Liver (tissue), 8 donors: ENCODE measurements at regions not wholly inside any gene's neighbourhood (a gene's known extent, or its start where the extent isn't known, plus 50 kb on each side); places are given as distances from the start of the nearest gene placed in this dataset.

Experiments
- DNase-seq: peaks from one replicate; pipeline ENCODE4 v3.0.0-alpha.2; 2017; ENCODE audit warnings: low spot score
- H3K27ac ChIP-seq, 2 donors: one replicate each; pipeline ENCODE4 v1.7.0; 2013; ENCODE audit warnings: inconsistent platforms in 2 of 2, low read length in 2 of 2, control low read depth in 1 of 2, low read depth in 1 of 2, mild to moderate bottlenecking in 1 of 2
- H3K27me3 ChIP-seq, 4 donors: one replicate each; pipeline versions ENCODE4 v1.6.1 to v1.7.0; 2013; ENCODE audit warnings: low read length in 3 of 4, inconsistent platforms in 1 of 4, mild to moderate bottlenecking in 1 of 4, moderate library complexity in 1 of 4; ENCODE audit not compliant: control insufficient read depth in 4 of 4, insufficient read depth in 4 of 4
- H3K36me3 ChIP-seq, 4 donors: one replicate each; pipeline versions ENCODE4 v1.6.1 to v1.7.0; 2013; ENCODE audit warnings: low read length in 3 of 4, mild to moderate bottlenecking in 3 of 4, low read depth in 1 of 4, moderate library complexity in 1 of 4; ENCODE audit not compliant: control insufficient read depth in 4 of 4, insufficient read depth in 3 of 4
- H3K4me1 ChIP-seq, 4 donors: one replicate each; pipeline versions ENCODE4 v1.6.1 to v1.7.0; 2013; ENCODE audit warnings: low read length in 3 of 4, mild to moderate bottlenecking in 3 of 4, moderate library complexity in 1 of 4; ENCODE audit not compliant: control insufficient read depth in 4 of 4, insufficient read depth in 4 of 4
- H3K4me3 ChIP-seq, 3 donors: one replicate each; pipeline versions ENCODE4 v1.6.1 to v1.7.0; 2013; ENCODE audit warnings: low read length in 3 of 3, control low read depth in 1 of 3, low read depth in 1 of 3, mild to moderate bottlenecking in 1 of 3
- H3K9ac ChIP-seq, 2 donors: one replicate each; pipeline ENCODE4 v1.7.0; 2013; ENCODE audit warnings: low read length in 2 of 2, mild to moderate bottlenecking in 2 of 2, moderate library complexity in 2 of 2, control low read depth in 1 of 2, low read depth in 1 of 2
- H3K9me3 ChIP-seq, 4 donors: one replicate each; pipeline versions ENCODE4 v1.6.1 to v1.7.0; 2013; ENCODE audit warnings: low read length in 3 of 4; ENCODE audit not compliant: control insufficient read depth in 4 of 4
- EGR1 ChIP-seq, 2 donors: IDR thresholded peaks; 2 replicates each; pipeline ENCODE4 v1.6.1; 2016 to 2018; ENCODE audit warnings: antibody characterized with exemption in 2 of 2, low read depth in 2 of 2
- FOXA1 ChIP-seq: IDR thresholded peaks from 2 replicates; pipeline ENCODE4 v1.6.1; 2016; ENCODE audit warnings: antibody characterized with exemption
- FOXA2 ChIP-seq: IDR thresholded peaks from 2 replicates; pipeline ENCODE4 v1.6.1; 2016; ENCODE audit warnings: antibody characterized with exemption
- GABPA ChIP-seq, 2 donors: IDR thresholded peaks in 1 of 2; conservative IDR thresholded peaks in 1 of 2; 2 replicates each; pipeline ENCODE4 v1.6.1; 2016; ENCODE audit warnings: antibody characterized with exemption in 2 of 2, mild to moderate bottlenecking in 1 of 2, moderate library complexity in 1 of 2
- HNF4A ChIP-seq, 2 donors: conservative IDR thresholded peaks; 2 replicates each; pipeline ENCODE4 v1.6.1; 2016; ENCODE audit warnings: antibody characterized with exemption in 2 of 2, mild to moderate bottlenecking in 2 of 2
- JUND ChIP-seq, 2 donors: IDR thresholded peaks; 2 replicates each; pipeline ENCODE4 v1.6.1; 2016; ENCODE audit warnings: antibody characterized with exemption in 2 of 2
- MAX ChIP-seq: IDR thresholded peaks from 2 replicates; pipeline ENCODE4 v1.6.1; 2016; ENCODE audit warnings: antibody characterized with exemption
- NR2F2 ChIP-seq: IDR thresholded peaks from 2 replicates; pipeline ENCODE4 v1.6.1; 2016; ENCODE audit warnings: antibody characterized with exemption
- RAD21 ChIP-seq, 2 donors: IDR thresholded peaks; 2 replicates each; pipeline ENCODE4 v1.6.1; 2016; ENCODE audit warnings: antibody characterized with exemption in 2 of 2, mild to moderate bottlenecking in 2 of 2
- TAF1 ChIP-seq: conservative IDR thresholded peaks from 2 replicates; pipeline ENCODE4 v1.6.1; 2016; ENCODE audit warnings: antibody characterized with exemption, mild to moderate bottlenecking
- YY1 ChIP-seq: IDR thresholded peaks from 2 replicates; pipeline ENCODE4 v1.6.1; 2016; ENCODE audit warnings: antibody characterized with exemption, mild to moderate bottlenecking
- WGBS: extraction: QIAGEN DNeasy Blood & Tissue Kit; methylation state at CpG from one replicate; pipeline ENCODE4 v1.1.7; 2013; 5-methylcytosine and 5-hydroxymethylcytosine counted together
- TF ChIP-seq, protein P1 (sequence below): fragments of 150-350 bp; IDR thresholded peaks from 2 replicates; pipeline ENCODE4 v1.5.1; 2017; ENCODE audit warnings: improper control_type of control experiment, low read depth, low read length; ENCODE audit not compliant: missing input control
- TF ChIP-seq, protein P2 (sequence below): IDR thresholded peaks from 2 replicates; pipeline ENCODE4 v1.6.1; 2016; ENCODE audit warnings: antibody characterized with exemption, mild to moderate bottlenecking
- donor health status: healthy.
- donor health status: healthy.
- donor health status: healthy.
- donor health status: healthy.
- donor health status: healthy.

DNA sequence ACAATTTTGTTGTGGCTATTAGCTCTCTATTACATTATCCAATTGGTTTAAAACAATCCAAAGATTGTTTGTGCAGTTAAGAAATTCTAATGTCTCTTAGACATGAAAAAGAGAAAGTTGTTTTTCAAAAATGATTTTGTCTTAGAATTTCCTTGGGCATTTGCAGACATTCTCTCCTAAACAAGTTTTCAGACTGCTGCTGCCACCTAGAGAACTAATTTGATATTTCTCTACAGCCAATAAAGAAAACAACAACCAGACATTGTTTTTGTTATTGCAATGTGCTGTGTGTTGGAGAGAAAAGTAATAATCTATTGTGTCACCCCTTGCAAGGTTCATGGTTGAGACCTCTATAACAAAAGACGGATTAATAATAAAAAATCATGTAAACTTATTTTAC, 119.0 kb upstream of the SYT4 start:
- 3% methylated on average over 1 of the region's 1 CpG for WGBS
- Histone ChIP-seq H3K27me3 (no peaks in the 10 kb centered on the region), H3K4me3 (no peak overlapping the region), H3K4me1 (no peaks in the 10 kb centered on the region), H3K9me3 (no peaks in the 10 kb centered on the region), H3K36me3 (no peaks in the 10 kb centered on the region), H3K9ac (no peak overlapping the region), H3K27ac (no peak overlapping the region)
- TF ChIP-seq, protein P1, sequence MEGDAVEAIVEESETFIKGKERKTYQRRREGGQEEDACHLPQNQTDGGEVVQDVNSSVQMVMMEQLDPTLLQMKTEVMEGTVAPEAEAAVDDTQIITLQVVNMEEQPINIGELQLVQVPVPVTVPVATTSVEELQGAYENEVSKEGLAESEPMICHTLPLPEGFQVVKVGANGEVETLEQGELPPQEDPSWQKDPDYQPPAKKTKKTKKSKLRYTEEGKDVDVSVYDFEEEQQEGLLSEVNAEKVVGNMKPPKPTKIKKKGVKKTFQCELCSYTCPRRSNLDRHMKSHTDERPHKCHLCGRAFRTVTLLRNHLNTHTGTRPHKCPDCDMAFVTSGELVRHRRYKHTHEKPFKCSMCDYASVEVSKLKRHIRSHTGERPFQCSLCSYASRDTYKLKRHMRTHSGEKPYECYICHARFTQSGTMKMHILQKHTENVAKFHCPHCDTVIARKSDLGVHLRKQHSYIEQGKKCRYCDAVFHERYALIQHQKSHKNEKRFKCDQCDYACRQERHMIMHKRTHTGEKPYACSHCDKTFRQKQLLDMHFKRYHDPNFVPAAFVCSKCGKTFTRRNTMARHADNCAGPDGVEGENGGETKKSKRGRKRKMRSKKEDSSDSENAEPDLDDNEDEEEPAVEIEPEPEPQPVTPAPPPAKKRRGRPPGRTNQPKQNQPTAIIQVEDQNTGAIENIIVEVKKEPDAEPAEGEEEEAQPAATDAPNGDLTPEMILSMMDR = peak; percentile 37
- TF ChIP-seq HNF4A (conservative IDR thresholded peaks at IDR 0.05) (no peak), RAD21 (IDR thresholded peaks at IDR 0.05) (peak; percentile 66 to 71)
- no peak for DNase-seq

DNA sequence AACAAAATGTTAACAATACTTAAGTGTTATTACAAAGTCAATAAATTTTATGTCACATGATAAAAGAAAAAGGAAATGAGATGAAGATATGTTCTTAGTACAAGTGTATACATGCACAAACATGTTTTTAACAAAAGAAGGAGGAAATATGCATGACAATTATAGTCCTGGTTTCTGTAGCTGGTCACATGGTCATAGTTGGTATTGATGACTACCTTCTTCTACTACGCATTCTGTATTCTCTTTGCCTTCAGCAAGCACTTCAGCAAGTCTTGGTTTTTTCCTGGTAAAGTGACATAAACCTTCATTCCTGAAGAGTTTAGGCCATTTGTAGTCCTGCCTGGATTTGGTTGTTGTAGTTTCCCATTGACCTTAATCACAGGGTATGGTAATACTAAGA, 121.3 kb upstream of the SYT4 start:
- no peaks in the 10 kb centered on the region for H3K27me3 ChIP-seq
- WGBS = 98% methylated on average over 1 of the region's 1 CpG
- H3K27ac ChIP-seq = no peak overlapping the region
- H3K36me3 ChIP-seq = no peaks in the 10 kb centered on the region
- no peak overlapping the region for H3K4me3 ChIP-seq
- TF ChIP-seq, protein P1 = no peak
- TF ChIP-seq TAF1 = no peak
- no peak for TF ChIP-seq HNF4A (conservative IDR thresholded peaks at IDR 0.05)
- TF ChIP-seq MAX = no peak
- no peak for TF ChIP-seq FOXA2
- TF ChIP-seq NR2F2 = no peak
- TF ChIP-seq, protein P2, sequence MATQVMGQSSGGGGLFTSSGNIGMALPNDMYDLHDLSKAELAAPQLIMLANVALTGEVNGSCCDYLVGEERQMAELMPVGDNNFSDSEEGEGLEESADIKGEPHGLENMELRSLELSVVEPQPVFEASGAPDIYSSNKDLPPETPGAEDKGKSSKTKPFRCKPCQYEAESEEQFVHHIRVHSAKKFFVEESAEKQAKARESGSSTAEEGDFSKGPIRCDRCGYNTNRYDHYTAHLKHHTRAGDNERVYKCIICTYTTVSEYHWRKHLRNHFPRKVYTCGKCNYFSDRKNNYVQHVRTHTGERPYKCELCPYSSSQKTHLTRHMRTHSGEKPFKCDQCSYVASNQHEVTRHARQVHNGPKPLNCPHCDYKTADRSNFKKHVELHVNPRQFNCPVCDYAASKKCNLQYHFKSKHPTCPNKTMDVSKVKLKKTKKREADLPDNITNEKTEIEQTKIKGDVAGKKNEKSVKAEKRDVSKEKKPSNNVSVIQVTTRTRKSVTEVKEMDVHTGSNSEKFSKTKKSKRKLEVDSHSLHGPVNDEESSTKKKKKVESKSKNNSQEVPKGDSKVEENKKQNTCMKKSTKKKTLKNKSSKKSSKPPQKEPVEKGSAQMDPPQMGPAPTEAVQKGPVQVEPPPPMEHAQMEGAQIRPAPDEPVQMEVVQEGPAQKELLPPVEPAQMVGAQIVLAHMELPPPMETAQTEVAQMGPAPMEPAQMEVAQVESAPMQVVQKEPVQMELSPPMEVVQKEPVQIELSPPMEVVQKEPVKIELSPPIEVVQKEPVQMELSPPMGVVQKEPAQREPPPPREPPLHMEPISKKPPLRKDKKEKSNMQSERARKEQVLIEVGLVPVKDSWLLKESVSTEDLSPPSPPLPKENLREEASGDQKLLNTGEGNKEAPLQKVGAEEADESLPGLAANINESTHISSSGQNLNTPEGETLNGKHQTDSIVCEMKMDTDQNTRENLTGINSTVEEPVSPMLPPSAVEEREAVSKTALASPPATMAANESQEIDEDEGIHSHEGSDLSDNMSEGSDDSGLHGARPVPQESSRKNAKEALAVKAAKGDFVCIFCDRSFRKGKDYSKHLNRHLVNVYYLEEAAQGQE = no peak
- TF ChIP-seq RAD21 (IDR thresholded peaks at IDR 0.05) = no peak
- no peak for TF ChIP-seq YY1
- no peaks in the 10 kb centered on the region for H3K9me3 ChIP-seq
- DNase-seq = no peak
- H3K9ac ChIP-seq = no peak overlapping the region
- H3K4me1 ChIP-seq = no peaks in the 10 kb centered on the region

DNA sequence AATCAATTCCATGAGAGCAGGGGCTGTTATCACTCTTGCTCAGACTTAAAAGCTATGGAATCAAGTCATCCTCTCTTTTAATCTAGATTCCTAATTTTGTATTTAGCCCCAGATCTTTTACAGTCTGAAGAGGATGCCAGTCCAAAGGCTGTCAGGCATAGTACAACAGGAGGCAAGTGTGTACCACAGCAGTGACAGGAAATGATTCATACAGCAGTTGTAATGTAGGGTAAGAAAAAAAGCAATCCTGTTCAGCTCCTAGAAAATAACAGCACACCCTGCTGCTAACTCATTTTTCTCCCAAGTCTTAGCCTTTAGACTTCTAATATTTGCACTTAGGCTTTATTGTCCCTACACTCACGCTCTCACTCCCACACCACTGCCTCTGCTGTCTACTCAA, 127.8 kb upstream of the SYT4 start:
- H3K4me3 ChIP-seq = no peak overlapping the region
- H3K9ac ChIP-seq = no peak overlapping the region
- H3K27me3 ChIP-seq = no peaks in the 10 kb centered on the region
- no peaks in the 10 kb centered on the region for H3K9me3 ChIP-seq
- no peak overlapping the region for H3K27ac ChIP-seq
- no peaks in the 10 kb centered on the region for H3K36me3 ChIP-seq
- no peaks in the 10 kb centered on the region for H3K4me1 ChIP-seq
- TF ChIP-seq FOXA1 = no peak
- no peak for TF ChIP-seq GABPA (IDR thresholded peaks at IDR 0.05 in 1 of 2, conservative IDR thresholded peaks at IDR 0.05 in 1 of 2)
- no peak for TF ChIP-seq EGR1 (IDR thresholded peaks at IDR 0.05; ENCODE audit: low read depth in 2 of 2)
- no peak for TF ChIP-seq JUND (IDR thresholded peaks at IDR 0.05)
- TF ChIP-seq FOXA2 = no peak
- WGBS = 58% methylated on average over 1 of the region's 1 CpG
- no peak for DNase-seq
